SJCRH30 (cell line): ENCODE measurements at regions not wholly inside any gene's neighbourhood (a gene's known extent, or its start where the extent isn't known, plus 50 kb on each side); places are given as distances from the start of the nearest gene placed in this dataset.

Source experiments
- DNase-seq, 2 experiments: peaks; one replicate each; pipeline ENCODE4 v3.0.0-alpha.2; 2015 to 2020
- H3K27ac ChIP-seq: fragments of 250-450 bp; sonication (Bioruptor Pico); 2 replicates; pipeline ENCODE4 v1.5.1; 2020; ENCODE audit warnings: mild to moderate bottlenecking, moderate library complexity
- H3K27me3 ChIP-seq: fragments of 250-450 bp; sonication (Bioruptor Pico); 2 replicates; pipeline ENCODE4 v1.5.1; 2020; ENCODE audit warnings: mild to moderate bottlenecking, moderate library complexity
- H3K36me3 ChIP-seq: fragments of 250-450 bp; sonication (Bioruptor Pico); 2 replicates; pipeline ENCODE4 v1.5.1; 2020; ENCODE audit warnings: mild to moderate bottlenecking, moderate library complexity
- H3K4me1 ChIP-seq: fragments of 250-450 bp; sonication (Bioruptor Pico); 2 replicates; pipeline ENCODE4 v1.5.1; 2020; ENCODE audit warnings: mild to moderate bottlenecking, moderate library complexity
- H3K4me3 ChIP-seq: fragments of 250-450 bp; sonication (Bioruptor Pico); 2 replicates; pipeline ENCODE4 v1.5.1; 2020; ENCODE audit warnings: mild to moderate bottlenecking, moderate library complexity
- H3K9me3 ChIP-seq: fragments of 250-450 bp; sonication (Bioruptor Pico); replicated peaks from 2 replicates; pipeline ENCODE4 v1.5.1; 2020; ENCODE audit warnings: mild to moderate bottlenecking, moderate library complexity

- H3K36me3 ChIP-seq = no peaks in the 10 kb centered on the region
- no peak for DNase-seq
- no peaks in the 10 kb centered on the region for H3K27me3 ChIP-seq
- no peak overlapping the region for H3K27ac ChIP-seq
- H3K4me1 ChIP-seq = peaks cover 6% of the 10 kb centered on the region; the same call in 1 of the 2 replicates
- H3K4me3 ChIP-seq = no peak overlapping the region
- no peaks in the 10 kb centered on the region for H3K9me3 ChIP-seq
These were observed 120.5 kb downstream of the MN1 start for GRCh38 chr22:27681037-27681436.

DNA sequence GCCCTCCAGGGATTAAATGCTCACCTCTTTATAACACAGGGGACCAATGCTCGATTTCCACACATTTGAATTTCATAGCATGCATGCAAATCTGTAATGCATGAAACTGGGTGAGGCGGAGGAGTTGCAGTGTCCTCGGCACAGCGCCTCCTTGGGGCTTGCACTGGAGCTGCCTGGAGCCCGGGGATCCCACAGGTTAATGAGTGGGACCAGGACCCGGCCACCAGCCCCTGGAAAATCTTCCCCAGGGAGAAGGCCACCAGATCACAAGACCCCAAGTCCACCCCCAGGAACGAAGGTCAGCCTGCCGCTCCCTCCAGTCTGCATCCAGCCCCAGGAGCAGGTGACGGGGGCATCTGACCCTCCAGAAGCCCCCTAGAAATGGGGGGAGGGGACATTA, 119.1 kb downstream of the MN1 start:
- Histone ChIP-seq H3K4me3 (no peak overlapping the region), H3K27me3 (no peaks in the 10 kb centered on the region), H3K36me3 (no peaks in the 10 kb centered on the region), H3K4me1 (peaks cover 14% of the 10 kb centered on the region; the same call in 1 of the 2 replicates), H3K9me3 (no peaks in the 10 kb centered on the region), H3K27ac (no peak overlapping the region)
- DNase-seq = no peak

GRCh38 chr22:27684901-27685300, 116.7 kb downstream of the MN1 start:
- H3K9me3 ChIP-seq = peaks cover 5% of the 10 kb centered on the region
- DNase-seq = no peak
- no peaks in the 10 kb centered on the region for H3K36me3 ChIP-seq
- H3K27me3 ChIP-seq = no peaks in the 10 kb centered on the region
- no peak overlapping the region for H3K27ac ChIP-seq
- no peak overlapping the region for H3K4me3 ChIP-seq
- peaks cover 19% of the 10 kb centered on the region; the same call in 1 of the 2 replicates for H3K4me1 ChIP-seq

GRCh38 chr22:27685515-27685914, 116.0 kb downstream of the MN1 start:
- Histone ChIP-seq H3K27me3 (no peaks in the 10 kb centered on the region), H3K9me3 (peaks cover 5% of the 10 kb centered on the region), H3K4me3 (no peak overlapping the region), H3K4me1 (peaks cover 16% of the 10 kb centered on the region; the same call in 1 of the 2 replicates), H3K27ac (no peak overlapping the region), H3K36me3 (no peaks in the 10 kb centered on the region)
- no peak for DNase-seq

GRCh38 chr22:27685970-27686369, 115.6 kb downstream of the MN1 start:
- peak overlapping the region; percentile 12; the same call in 1 of the 2 replicates for H3K27ac ChIP-seq
- H3K27me3 ChIP-seq = no peaks in the 10 kb centered on the region
- H3K4me3 ChIP-seq = no peak overlapping the region
- peaks cover 5% of the 10 kb centered on the region for H3K9me3 ChIP-seq
- DNase-seq = no peak
- no peaks in the 10 kb centered on the region for H3K36me3 ChIP-seq
- peaks cover 13% of the 10 kb centered on the region; the same call in 1 of the 2 replicates for H3K4me1 ChIP-seq

- peak overlapping the region; percentile 12; the same call in 1 of the 2 replicates for H3K27ac ChIP-seq
- DNase-seq = peak; percentile 68 to 74
- peaks cover 5% of the 10 kb centered on the region for H3K9me3 ChIP-seq
These were observed 115.0 kb downstream of the MN1 start for GRCh38 chr22:27686534-27686933.

GRCh38 chr22:27687984-27688545, 113.5 kb downstream of the MN1 start:
- Histone ChIP-seq H3K9me3 (peaks cover 5% of the 10 kb centered on the region), H3K27me3 (no peaks in the 10 kb centered on the region), H3K36me3 (no peaks in the 10 kb centered on the region), H3K27ac (no peak overlapping the region), H3K4me1 (peaks cover 13% of the 10 kb centered on the region; the same call in 1 of the 2 replicates), H3K4me3 (no peak overlapping the region)
- peak in 1 of 2 experiments; percentile 20 for DNase-seq

More at GRCh38 chr22:27686534-27686933, 115.0 kb downstream of the MN1 start:
- H3K27me3 ChIP-seq = no peaks in the 10 kb centered on the region
- H3K4me1 ChIP-seq = peaks cover 13% of the 10 kb centered on the region; the same call in 1 of the 2 replicates
- H3K36me3 ChIP-seq = no peaks in the 10 kb centered on the region
- no peak overlapping the region for H3K4me3 ChIP-seq

DNA sequence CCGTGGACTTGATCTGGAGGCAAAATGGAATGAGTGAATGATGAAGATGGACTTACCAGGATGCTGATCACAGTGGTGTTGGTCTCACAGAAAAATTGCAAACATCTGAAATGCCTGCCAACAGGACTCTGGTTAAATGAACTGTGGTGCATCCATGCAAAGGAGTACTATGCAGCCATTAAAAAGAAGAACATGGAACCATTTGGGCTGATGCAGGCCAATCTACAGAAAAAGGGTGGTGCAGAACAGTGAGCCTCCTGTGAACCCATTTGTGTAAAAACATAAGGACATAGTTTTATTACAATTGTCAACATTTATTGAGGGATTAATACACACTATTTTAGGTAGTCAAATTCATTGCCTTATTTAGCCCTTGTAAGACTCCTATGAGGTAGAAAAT, 111.9 kb downstream of the MN1 start:
- Histone ChIP-seq H3K27ac (no peak overlapping the region), H3K27me3 (no peaks in the 10 kb centered on the region), H3K4me1 (peaks cover 13% of the 10 kb centered on the region; the same call in 1 of the 2 replicates), H3K9me3 (peaks cover 5% of the 10 kb centered on the region), H3K4me3 (no peak overlapping the region), H3K36me3 (no peaks in the 10 kb centered on the region)
- no peak for DNase-seq

DNA sequence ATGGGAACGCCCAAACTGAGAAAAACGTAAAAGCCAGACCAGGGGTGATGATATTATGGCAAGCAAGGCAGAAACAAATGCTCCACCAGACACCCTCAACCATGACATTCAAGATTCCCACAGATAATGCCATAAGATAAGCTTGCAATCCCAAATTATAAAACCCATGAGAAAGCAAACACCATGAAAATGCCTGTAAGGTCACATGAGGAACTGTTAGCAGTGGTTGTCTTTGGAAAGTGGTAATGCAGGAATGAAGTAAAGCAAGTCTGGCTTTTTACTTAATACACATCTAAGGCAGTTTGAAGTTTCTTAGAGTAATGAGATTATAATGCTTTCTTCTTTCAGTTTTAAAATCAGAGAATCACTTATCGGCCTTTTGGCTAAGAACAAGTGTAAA, 111.0 kb downstream of the MN1 start:
- no peaks in the 10 kb centered on the region for H3K36me3 ChIP-seq

DNA sequence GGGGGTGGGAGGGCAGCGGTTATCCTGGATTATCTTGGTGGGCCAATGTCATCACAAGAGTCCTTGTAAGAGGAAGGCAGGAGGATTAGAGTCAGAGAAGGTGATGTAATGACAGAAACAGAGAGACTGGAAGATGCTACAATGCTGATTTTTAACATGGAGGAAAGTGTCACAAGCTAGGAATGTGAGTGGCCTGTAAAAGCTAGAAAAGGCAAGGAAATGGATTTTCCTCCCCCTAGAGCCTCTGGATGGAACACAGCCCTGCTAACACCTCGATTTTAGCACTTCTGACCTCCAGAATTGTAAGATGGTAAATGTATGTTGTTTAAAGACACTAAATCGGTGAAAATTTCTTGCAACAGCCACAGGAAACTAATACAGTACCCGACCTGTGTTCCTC, 109.3 kb downstream of the MN1 start:
- Histone ChIP-seq H3K4me1 (peaks cover 5% of the 10 kb centered on the region; the same call in 1 of the 2 replicates), H3K27ac (no peak overlapping the region), H3K9me3 (peaks cover 5% of the 10 kb centered on the region), H3K36me3 (no peaks in the 10 kb centered on the region), H3K4me3 (no peak overlapping the region), H3K27me3 (no peaks in the 10 kb centered on the region)
- no peak for DNase-seq

More for the DNA sequence above, 111.0 kb downstream of the MN1 start:
- H3K9me3 ChIP-seq = peaks cover 5% of the 10 kb centered on the region
- no peak overlapping the region for H3K4me3 ChIP-seq
- H3K4me1 ChIP-seq = peaks cover 13% of the 10 kb centered on the region; the same call in 1 of the 2 replicates
- DNase-seq = peak in 1 of 2 experiments; percentile 50
- H3K27me3 ChIP-seq = no peaks in the 10 kb centered on the region
- H3K27ac ChIP-seq = peak overlapping the region; percentile 22; the same call in 1 of the 2 replicates

- no peak for DNase-seq
- H3K36me3 ChIP-seq = no peaks in the 10 kb centered on the region
- H3K27ac ChIP-seq = no peak overlapping the region
- H3K9me3 ChIP-seq = no peaks in the 10 kb centered on the region
- H3K4me1 ChIP-seq = no peaks in the 10 kb centered on the region
- H3K4me3 ChIP-seq = no peak overlapping the region
- H3K27me3 ChIP-seq = no peaks in the 10 kb centered on the region
These were observed 105.6 kb downstream of the MN1 start for GRCh38 chr22:27695925-27696324.

GRCh38 chr22:27697888-27698287, 103.7 kb downstream of the MN1 start:
- DNase-seq = no peak
- no peak overlapping the region for H3K27ac ChIP-seq
- no peaks in the 10 kb centered on the region for H3K36me3 ChIP-seq
- H3K9me3 ChIP-seq = no peaks in the 10 kb centered on the region
- H3K27me3 ChIP-seq = no peaks in the 10 kb centered on the region
- H3K4me1 ChIP-seq = no peaks in the 10 kb centered on the region
- no peak overlapping the region for H3K4me3 ChIP-seq
